Type B pancreatic cell (in vitro differentiated cells): ENCODE measurements at regions not wholly inside any gene's neighbourhood (a gene's known extent, or its start where the extent isn't known, plus 50 kb on each side); places are given as distances from the start of the nearest gene placed in this dataset.
A peak's percentile ranks its signal among the peaks of the same experiment; 100 is the strongest.

Source experiments
- DNase-seq: peaks from one replicate; pipeline ENCODE4 v3.0.0; 2021; ENCODE audit warnings: mixed read lengths; ENCODE audit not compliant: unreplicated experiment; ENCODE audit errors: extremely low spot score
- H3K27ac Mint-ChIP-seq: 2 replicates; pipeline ENCODE4 v1.8.0; 2021; ENCODE audit warnings: mild to moderate bottlenecking, mixed read lengths
- H3K27me3 Mint-ChIP-seq: 2 replicates; pipeline ENCODE4 v1.8.0; 2021; ENCODE audit warnings: mixed read lengths
- H3K36me3 Mint-ChIP-seq: 2 replicates; pipeline ENCODE4 v1.8.0; 2021; ENCODE audit warnings: mixed read lengths
- H3K4me1 Mint-ChIP-seq: one replicate; pipeline ENCODE4 v1.8.0; 2021; ENCODE audit warnings: mixed read lengths; ENCODE audit not compliant: unreplicated experiment
- H3K4me3 Mint-ChIP-seq: 2 replicates; pipeline ENCODE4 v1.8.0; 2021; ENCODE audit warnings: mild to moderate bottlenecking, mixed read lengths
- H3K9me3 Mint-ChIP-seq: 2 replicates; pipeline ENCODE4 v1.8.0; 2021; ENCODE audit warnings: mixed read lengths
- TF ChIP-seq, protein P1 (sequence below): fragments of 200-600 bp; sonication (generic); conservative IDR thresholded peaks from 2 replicates; pipeline ENCODE4 v1.5.0; 2021; ENCODE audit warnings: antibody characterized with exemption, mild to moderate bottlenecking

DNA sequence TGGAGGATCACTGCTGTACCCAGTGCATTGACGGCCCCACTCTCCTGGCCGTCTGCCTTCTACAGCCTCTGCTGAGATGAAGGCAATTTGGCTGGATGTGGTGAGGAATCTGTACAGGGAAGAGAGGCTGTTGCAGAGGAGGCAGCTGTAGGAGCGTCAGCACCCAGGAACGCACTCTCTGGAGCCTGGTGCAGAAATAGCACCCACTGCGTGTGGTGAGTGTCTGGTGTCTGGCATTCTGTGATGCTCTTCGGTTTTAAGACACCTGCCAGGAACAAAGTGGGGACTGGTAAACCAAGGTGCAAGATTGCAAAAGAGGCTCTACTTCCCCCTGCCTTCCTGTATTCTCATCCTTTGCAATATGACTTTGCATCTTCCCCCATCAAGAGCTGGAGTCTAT, 187.5 kb upstream of the SDK2 start:
- TF ChIP-seq, protein P1, sequence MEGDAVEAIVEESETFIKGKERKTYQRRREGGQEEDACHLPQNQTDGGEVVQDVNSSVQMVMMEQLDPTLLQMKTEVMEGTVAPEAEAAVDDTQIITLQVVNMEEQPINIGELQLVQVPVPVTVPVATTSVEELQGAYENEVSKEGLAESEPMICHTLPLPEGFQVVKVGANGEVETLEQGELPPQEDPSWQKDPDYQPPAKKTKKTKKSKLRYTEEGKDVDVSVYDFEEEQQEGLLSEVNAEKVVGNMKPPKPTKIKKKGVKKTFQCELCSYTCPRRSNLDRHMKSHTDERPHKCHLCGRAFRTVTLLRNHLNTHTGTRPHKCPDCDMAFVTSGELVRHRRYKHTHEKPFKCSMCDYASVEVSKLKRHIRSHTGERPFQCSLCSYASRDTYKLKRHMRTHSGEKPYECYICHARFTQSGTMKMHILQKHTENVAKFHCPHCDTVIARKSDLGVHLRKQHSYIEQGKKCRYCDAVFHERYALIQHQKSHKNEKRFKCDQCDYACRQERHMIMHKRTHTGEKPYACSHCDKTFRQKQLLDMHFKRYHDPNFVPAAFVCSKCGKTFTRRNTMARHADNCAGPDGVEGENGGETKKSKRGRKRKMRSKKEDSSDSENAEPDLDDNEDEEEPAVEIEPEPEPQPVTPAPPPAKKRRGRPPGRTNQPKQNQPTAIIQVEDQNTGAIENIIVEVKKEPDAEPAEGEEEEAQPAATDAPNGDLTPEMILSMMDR: no peak
- H3K36me3 Mint-ChIP-seq: no peaks in the 10 kb centered on the region
- peaks cover 32% of the 10 kb centered on the region for H3K4me1 Mint-ChIP-seq
- no peak for DNase-seq
- H3K4me3 Mint-ChIP-seq: no peak overlapping the region
- peaks cover 40% of the 10 kb centered on the region for H3K27me3 Mint-ChIP-seq
- no peaks in the 10 kb centered on the region for H3K9me3 Mint-ChIP-seq
- no peak overlapping the region for H3K27ac Mint-ChIP-seq

DNA sequence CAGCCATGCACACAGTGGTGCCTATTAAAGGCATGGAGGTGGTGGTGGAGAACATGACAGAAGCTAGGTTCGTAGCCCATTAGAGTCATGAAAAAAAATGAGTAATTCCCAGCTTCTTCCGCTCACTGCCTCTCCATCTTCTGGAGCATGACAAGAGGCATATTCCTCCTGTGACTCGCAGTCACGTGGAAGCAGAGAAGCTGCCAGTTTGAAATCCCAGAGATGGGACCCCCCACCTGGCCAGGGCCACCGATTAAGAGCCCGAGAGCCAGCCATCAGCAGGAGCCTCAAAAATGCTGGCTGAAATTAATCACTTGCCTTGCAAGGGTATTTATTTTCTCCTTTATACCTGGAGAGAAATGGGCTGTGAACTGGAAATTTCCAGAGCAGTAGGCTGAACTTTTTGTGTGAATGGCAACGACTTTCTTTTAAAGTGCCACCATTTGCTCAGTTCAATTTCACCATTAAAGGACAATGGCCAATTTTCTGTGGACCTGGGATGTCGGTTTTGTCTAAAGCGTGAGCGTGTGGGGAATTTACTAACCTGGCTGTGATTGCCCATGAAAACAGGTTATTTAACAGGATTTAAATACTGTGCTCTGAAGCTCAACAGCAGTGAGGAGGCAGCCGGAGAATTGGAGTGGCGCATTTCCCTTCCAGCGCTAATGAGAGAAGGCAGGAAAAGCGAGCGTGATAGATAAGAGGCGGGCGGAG, 189.7 kb upstream of the SDK2 start:
- Mint-ChIP-seq H3K36me3 (no peaks in the 10 kb centered on the region), H3K9me3 (no peaks in the 10 kb centered on the region), H3K27me3 (peaks cover 37% of the 10 kb centered on the region), H3K27ac (no peak overlapping the region), H3K4me3 (no peak overlapping the region), H3K4me1 (peaks cover 16% of the 10 kb centered on the region)
- no peak for DNase-seq
- TF ChIP-seq, protein P1: no peak

DNA sequence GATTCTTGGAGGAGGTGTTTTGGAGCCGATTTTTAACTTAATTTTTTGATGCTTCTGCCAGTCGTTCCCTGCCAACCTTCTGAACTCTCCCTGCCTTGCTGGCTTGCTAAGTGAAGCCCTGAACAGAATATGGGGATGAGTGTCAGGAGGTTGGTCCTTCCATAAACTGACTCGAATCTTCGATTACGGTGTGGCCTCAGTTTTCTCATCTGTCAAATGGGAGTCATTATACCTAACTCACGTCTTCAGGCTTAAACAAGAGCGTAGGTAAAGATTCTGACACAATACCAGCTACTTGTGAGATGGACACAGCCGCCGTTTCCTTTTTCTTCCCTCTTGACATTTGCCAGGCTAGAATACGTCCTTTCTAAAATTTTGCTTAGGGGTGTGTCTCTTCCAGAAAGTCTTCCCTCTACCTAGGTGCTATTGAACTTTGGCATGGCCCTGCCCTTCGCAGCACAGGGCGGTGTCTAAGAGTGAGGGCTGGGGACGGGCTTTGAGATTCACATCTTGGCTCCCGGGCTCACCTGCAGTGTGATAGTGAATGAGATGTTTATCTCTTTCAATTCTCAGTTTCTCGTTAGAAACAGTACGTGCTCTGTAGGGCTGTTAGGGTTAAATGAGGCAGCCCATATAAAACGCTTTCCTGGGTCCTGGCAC, 190.6 kb upstream of the SDK2 start:
- H3K4me3 Mint-ChIP-seq: no peak overlapping the region
- H3K9me3 Mint-ChIP-seq: no peaks in the 10 kb centered on the region
- TF ChIP-seq, protein P1: no peak
- peaks cover 16% of the 10 kb centered on the region for H3K4me1 Mint-ChIP-seq
- no peaks in the 10 kb centered on the region for H3K36me3 Mint-ChIP-seq
- no peak for DNase-seq
- peaks cover 38% of the 10 kb centered on the region for H3K27me3 Mint-ChIP-seq
- no peak overlapping the region for H3K27ac Mint-ChIP-seq

DNA sequence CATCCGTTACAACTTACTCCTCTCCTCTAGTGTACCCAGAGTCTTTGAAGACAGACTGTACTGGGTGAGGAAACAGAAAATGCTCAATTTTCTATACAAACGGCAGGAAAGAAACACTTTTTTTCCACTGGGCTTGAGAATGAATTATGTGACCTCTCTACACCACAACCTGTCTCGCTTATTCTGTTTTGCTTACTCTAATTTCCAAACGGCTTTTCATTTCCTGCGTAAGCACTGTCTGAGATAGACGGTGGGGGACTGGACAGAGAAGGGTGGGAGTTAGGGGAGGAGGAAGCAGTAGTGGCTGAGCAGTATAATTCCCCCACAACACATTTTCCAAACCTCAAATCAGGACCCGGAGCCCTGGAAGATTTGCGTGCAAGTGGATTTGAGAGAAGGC, 191.4 kb upstream of the SDK2 start:
- Mint-ChIP-seq H3K27ac (peak overlapping the region; percentile 20), H3K4me1 (peaks cover 16% of the 10 kb centered on the region), H3K36me3 (no peaks in the 10 kb centered on the region), H3K4me3 (no peak overlapping the region), H3K9me3 (no peaks in the 10 kb centered on the region), H3K27me3 (peaks cover 43% of the 10 kb centered on the region)
- TF ChIP-seq, protein P1: no peak
- no peak for DNase-seq

DNA sequence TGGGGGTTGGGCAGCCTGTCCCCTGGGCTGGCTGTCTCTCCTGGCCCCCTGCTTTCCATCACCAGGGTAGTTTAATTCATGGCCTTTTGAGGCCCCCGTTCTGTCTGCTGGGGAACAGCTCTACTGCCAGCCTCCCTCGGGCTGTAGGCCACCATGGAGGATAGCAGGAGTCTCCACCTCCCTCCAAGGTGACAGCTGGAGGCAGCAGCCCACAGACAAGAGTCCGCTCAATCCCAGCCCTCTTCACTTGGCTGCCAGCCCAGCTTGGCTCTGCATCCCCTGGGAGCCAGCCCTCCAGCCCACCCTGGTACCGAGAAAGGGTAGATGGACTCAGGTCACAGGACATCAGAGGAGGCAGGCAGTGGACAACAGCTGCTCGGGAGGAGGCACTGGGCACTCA, 194.6 kb upstream of the SDK2 start:
- Mint-ChIP-seq H3K4me1 (peaks cover 16% of the 10 kb centered on the region), H3K9me3 (no peaks in the 10 kb centered on the region), H3K27me3 (peaks cover 52% of the 10 kb centered on the region), H3K4me3 (no peak overlapping the region), H3K27ac (no peak overlapping the region), H3K36me3 (no peaks in the 10 kb centered on the region)
- no peak for DNase-seq
- TF ChIP-seq, protein P1: no peak
